NCI-H1092 (cell line): ENCODE measurements at regions not wholly inside any gene's neighbourhood (a gene's known extent, or its start where the extent isn't known, plus 50 kb on each side); places are given as distances from the start of the nearest gene placed in this dataset.

Experiments
- DNase-seq: peaks from one replicate; lab custom pipeline; 2025; lab: John Stamatoyannopoulos, UW

DNA sequence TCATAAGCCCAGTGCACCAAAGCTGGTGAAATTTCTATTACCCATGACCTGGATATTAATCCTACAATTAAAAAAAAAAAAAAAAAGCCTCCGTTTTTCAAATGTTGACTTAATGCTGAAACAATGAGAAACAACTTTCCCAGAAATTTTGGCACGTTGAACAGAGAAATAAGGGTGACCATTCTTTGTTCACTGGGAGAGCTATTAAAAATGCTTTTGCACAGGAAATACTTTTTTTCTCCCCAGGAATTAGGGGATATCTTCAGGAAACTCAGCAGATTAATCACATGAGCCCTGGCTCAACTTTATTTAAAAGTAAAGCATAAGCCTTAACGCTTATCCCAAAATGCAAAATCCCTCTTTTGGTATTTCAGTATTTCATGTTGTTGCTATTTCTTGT lies 54.8 kb upstream of the FLRT2 start:
- DNase-seq: no peak

DNA sequence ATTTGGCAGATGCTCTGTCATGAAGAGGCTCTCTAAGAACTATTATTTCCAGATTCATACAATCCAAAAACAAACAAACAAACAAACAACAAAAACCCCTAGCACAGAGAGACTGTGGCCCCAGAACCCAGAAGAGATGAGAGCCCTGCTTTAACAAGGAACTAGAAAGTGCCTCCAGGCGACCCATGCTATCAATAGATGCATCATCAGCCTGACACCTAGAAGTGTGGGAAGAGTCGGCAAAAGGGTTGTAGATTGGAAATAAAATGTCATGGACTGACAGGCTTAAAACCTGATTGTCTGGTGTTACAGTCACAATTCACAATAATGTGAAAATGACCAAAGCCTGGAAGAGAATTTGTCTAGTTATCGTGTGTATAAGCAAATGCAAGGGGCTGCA lies 50.6 kb upstream of the FLRT2 start:
- no peak for DNase-seq

DNA sequence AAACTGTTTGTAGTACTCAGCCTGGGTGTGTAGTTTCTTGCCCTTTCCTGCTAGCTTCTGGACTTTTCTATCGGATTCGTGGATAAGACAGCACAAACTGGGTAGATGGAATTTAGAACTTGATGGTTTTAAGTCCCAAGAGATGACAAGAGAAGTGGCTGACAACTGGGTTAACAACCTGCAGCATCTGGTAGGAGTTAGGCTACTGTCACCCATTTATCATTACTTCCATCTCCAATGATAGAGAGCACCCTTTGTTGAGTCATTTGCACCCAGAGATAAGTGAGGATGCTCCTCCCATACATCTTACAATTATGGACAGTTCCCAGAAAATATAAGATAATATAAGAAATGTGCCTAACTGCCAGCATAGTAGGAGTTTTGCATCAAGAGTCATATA lies 50.2 kb upstream of the FLRT2 start:
- no peak for DNase-seq
